T-cell (primary cell): ENCODE measurements at regions not wholly inside any gene's neighbourhood (a gene's known extent, or its start where the extent isn't known, plus 50 kb on each side); places are given as distances from the start of the nearest gene placed in this dataset.
A peak's percentile ranks its signal among the peaks of the same experiment; 100 is the strongest.

Experiments
- ATAC-seq, 4 experiments: fragments of 200-7000 bp in 3 of 4; fragments of 150-1000 bp in 1 of 4; cut with Tn5 transposase; replicated peaks in 1 of 4; 1 replicate in 3 of 4; 2 replicates in 1 of 4; pipeline ENCODE4 v1.10.0; 2021; ENCODE audit warnings: moderate library complexity in 3 of 4, mild to moderate bottlenecking in 2 of 4, moderate number of reproducible peaks in 1 of 4
- CTCF ChIA-PET, 2 donors: fragments of 300-600 bp; sonication (Branson Sonifier 250); formaldehyde crosslinking; loops; one replicate each; lab custom pipeline; 2022; ENCODE audit warnings: antibody characterized with exemption in 2 of 2; lab: Charles Lee
- POLR2A ChIA-PET, 2 donors: fragments of 300-600 bp; sonication (Branson Sonifier 250); formaldehyde crosslinking; loops; one replicate each; lab custom pipeline; 2022; ENCODE audit warnings: antibody characterized with exemption in 2 of 2; lab: Charles Lee
- DNase-seq, 35 experiments: peaks; one replicate each; pipeline versions ENCODE4 v3.0.0 to v3.0.0-alpha.2; 2013 to 2023
- H3K27ac ChIP-seq: one replicate; pipeline ENCODE4 v1.5.1; 2013; ENCODE audit warnings: low read length
- H3K27me3 ChIP-seq, 2 experiments: replicated peaks in 1 of 2; 1 replicate in 1 of 2; 2 replicates in 1 of 2; pipeline versions ENCODE4 v1.6.1 to v1.7.0; 2013; ENCODE audit warnings: low read length in 1 of 2, mixed read lengths in 1 of 2; ENCODE audit not compliant: control insufficient read depth in 2 of 2, insufficient read depth in 2 of 2; ENCODE audit errors: extremely low read depth in 1 of 2
- H3K36me3 ChIP-seq, 2 donors: 1 replicate in 1 of 2; 2 replicates in 1 of 2; pipeline versions ENCODE4 v1.6.1 to v1.7.0; 2013; ENCODE audit warnings: low read length in 1 of 2; ENCODE audit not compliant: control insufficient read depth in 2 of 2, insufficient read depth in 1 of 2; ENCODE audit errors: extremely low read depth in 1 of 2
- H3K4me1 ChIP-seq, 2 experiments: 1 replicate in 1 of 2; 2 replicates in 1 of 2; pipeline versions ENCODE4 v1.6.1 to v1.7.0; 2013; ENCODE audit warnings: low read length in 2 of 2, mixed read lengths in 1 of 2; ENCODE audit not compliant: insufficient read depth in 2 of 2, control insufficient read depth in 1 of 2; ENCODE audit errors: extremely low read depth in 1 of 2
- H3K4me3 ChIP-seq, 2 donors: 1 replicate in 1 of 2; 2 replicates in 1 of 2; pipeline versions ENCODE4 v1.5.1 to v1.7.0; 2013; ENCODE audit warnings: mild to moderate bottlenecking in 2 of 2, low read length in 1 of 2, moderate library complexity in 1 of 2; ENCODE audit not compliant: control insufficient read depth in 1 of 2; ENCODE audit errors: extremely low read depth in 1 of 2
- H3K9me3 ChIP-seq: 2 replicates; pipeline ENCODE4 v1.7.0; 2013
- H3K27ac Mint-ChIP-seq, 2 donors: one replicate each; pipeline ENCODE4 v1.8.0; 2020 to 2021; ENCODE audit warnings: mild to moderate bottlenecking in 2 of 2, mixed read lengths in 2 of 2
- H3K27me3 Mint-ChIP-seq, 2 donors: one replicate each; pipeline ENCODE4 v1.8.0; 2021 to 2022; ENCODE audit warnings: mixed read lengths in 2 of 2
- H3K36me3 Mint-ChIP-seq: one replicate; pipeline ENCODE4 v1.8.0; 2021; ENCODE audit warnings: mixed read lengths
- H3K4me1 Mint-ChIP-seq, 3 donors: one replicate each; pipeline ENCODE4 v1.8.0; 2020 to 2022; ENCODE audit warnings: mixed read lengths in 3 of 3, mild to moderate bottlenecking in 1 of 3
- H3K4me3 Mint-ChIP-seq, 3 donors: one replicate each; pipeline ENCODE4 v1.8.0; 2020 to 2022; ENCODE audit warnings: mild to moderate bottlenecking in 3 of 3, mixed read lengths in 3 of 3, moderate library complexity in 3 of 3
- H3K9me3 Mint-ChIP-seq, 3 donors: one replicate each; pipeline ENCODE4 v1.8.0; 2020 to 2022; ENCODE audit warnings: mixed read lengths in 3 of 3
- WGBS: methylation state at CpG from one replicate; pipeline ENCODE4 v1.1.5; 2013; ENCODE audit warnings: missing lambda C conversion rate; ENCODE audit not compliant: insufficient coverage; 5-methylcytosine and 5-hydroxymethylcytosine counted together

GRCh38 chr7:17456541-17456940 is 158.1 kb downstream of the AHR start:
- CTCF ChIA-PET, result no interaction called here
- H3K4me3 ChIP-seq, result no peak overlapping the region

GRCh38 chr7:17460001-17460400 is 161.5 kb downstream of the AHR start:
- no peaks in the 10 kb centered on the region for H3K36me3 ChIP-seq
- H3K27me3 ChIP-seq, result no peaks in the 10 kb centered on the region
- peaks cover 5 to 17% (median 12%) of the 10 kb centered on the region in 3 donors for H3K9me3 Mint-ChIP-seq
- H3K4me1 ChIP-seq, result peaks cover 4 to 16% of the 10 kb centered on the region in 2 experiments
- no peaks in the 10 kb centered on the region for H3K9me3 ChIP-seq
- no peak for ATAC-seq
- no peak for DNase-seq
- no peak overlapping the region for H3K27ac Mint-ChIP-seq
- CTCF ChIA-PET, result no interaction called here
- H3K4me3 Mint-ChIP-seq, result no peak overlapping the region
- H3K36me3 Mint-ChIP-seq, result peaks cover 3% of the 10 kb centered on the region
- H3K4me3 ChIP-seq, result no peak overlapping the region
- H3K27ac ChIP-seq, result no peak overlapping the region
- peaks cover 10 to 14% (median 11%) of the 10 kb centered on the region in 3 donors for H3K4me1 Mint-ChIP-seq
- H3K27me3 Mint-ChIP-seq, result no peaks in the 10 kb centered on the region
- POLR2A ChIA-PET, result no interaction called here

More at GRCh38 chr7:17456541-17456940, 158.1 kb downstream of the AHR start:
- no peak overlapping the region for H3K27ac ChIP-seq
- Mint-ChIP-seq H3K36me3 (peaks cover 3% of the 10 kb centered on the region), H3K27ac (no peak overlapping the region), H3K9me3 (peaks cover 5 to 24% (median 12%) of the 10 kb centered on the region in 3 donors), H3K4me3 (no peak overlapping the region), H3K4me1 (no peaks in the 10 kb centered on the region), H3K27me3 (no peaks in the 10 kb centered on the region)
- H3K36me3 ChIP-seq, result no peaks in the 10 kb centered on the region
- POLR2A ChIA-PET, result no interaction called here
- no peak for DNase-seq
- 14% methylated on average over 1 of the region's 2 CpGs for WGBS
- no peaks in the 10 kb centered on the region for H3K4me1 ChIP-seq
- no peaks in the 10 kb centered on the region for H3K9me3 ChIP-seq
- H3K27me3 ChIP-seq, result no peaks in the 10 kb centered on the region
- ATAC-seq, result no peak

GRCh38 chr7:17460665-17461064 is 162.2 kb downstream of the AHR start:
- Mint-ChIP-seq H3K27ac (no peak overlapping the region), H3K27me3 (no peaks in the 10 kb centered on the region), H3K9me3 (peaks cover 5 to 17% (median 12%) of the 10 kb centered on the region in 3 donors), H3K36me3 (peaks cover 3% of the 10 kb centered on the region), H3K4me1 (peaks cover 10 to 14% (median 11%) of the 10 kb centered on the region in 3 donors), H3K4me3 (no peak overlapping the region)
- ATAC-seq, result no peak
- no peak for DNase-seq
- WGBS, result no CpG with 5 or more reads among the region's 4 CpGs
- H3K9me3 ChIP-seq, result no peaks in the 10 kb centered on the region
- ChIA-PET POLR2A (no interaction called here), CTCF (no interaction called here)
- no peaks in the 10 kb centered on the region for H3K27me3 ChIP-seq
- H3K4me1 ChIP-seq, result peaks cover 4 to 16% of the 10 kb centered on the region in 2 experiments
- H3K27ac ChIP-seq, result no peak overlapping the region
- H3K36me3 ChIP-seq, result no peaks in the 10 kb centered on the region
- no peak overlapping the region for H3K4me3 ChIP-seq

- H3K4me1 ChIP-seq, result peaks cover 4 to 29% of the 10 kb centered on the region in 2 experiments
- no peak for ATAC-seq
- Mint-ChIP-seq H3K36me3 (peaks cover 3% of the 10 kb centered on the region), H3K4me3 (no peak overlapping the region), H3K27ac (no peak overlapping the region), H3K4me1 (peaks cover 16 to 22% (median 21%) of the 10 kb centered on the region in 3 donors), H3K9me3 (peaks cover 5 to 17% (median 12%) of the 10 kb centered on the region in 3 donors), H3K27me3 (no peaks in the 10 kb centered on the region)
- H3K27me3 ChIP-seq, result no peaks in the 10 kb centered on the region
- no peak overlapping the region for H3K27ac ChIP-seq
- CTCF ChIA-PET, result no interaction called here
- H3K36me3 ChIP-seq, result no peaks in the 10 kb centered on the region
- DNase-seq, result no peak
- WGBS, result 84% methylated on average over 2 of the region's 3 CpGs
- H3K9me3 ChIP-seq, result no peaks in the 10 kb centered on the region
- H3K4me3 ChIP-seq, result no peak overlapping the region
- POLR2A ChIA-PET, result no interaction called here
These were observed 163.7 kb downstream of the AHR start for GRCh38 chr7:17462131-17462631.

- no peaks in the 10 kb centered on the region for H3K9me3 ChIP-seq
- peak in 1 of 35 experiments; percentile 2 for DNase-seq
- peak overlapping the region in 2 of 3 donors; percentile 49 to 61 for H3K4me3 Mint-ChIP-seq
- peaks cover 3% of the 10 kb centered on the region for H3K36me3 Mint-ChIP-seq
- no peak overlapping the region for H3K27ac ChIP-seq
- H3K9me3 Mint-ChIP-seq, result peaks cover under 1 to 5% (median 4%) of the 10 kb centered on the region in 3 donors
- peaks cover 4 to 29% of the 10 kb centered on the region in 2 experiments for H3K4me1 ChIP-seq
- 53% methylated on average over 2 of the region's 5 CpGs for WGBS
- peak overlapping the region in 1 of 2 donors; percentile 33 for H3K27ac Mint-ChIP-seq
- H3K27me3 ChIP-seq, result no peaks in the 10 kb centered on the region
- ATAC-seq, result peak; percentile 50 to 58 (median 54)
- ChIA-PET CTCF (no interaction called here), POLR2A (interaction anchor here (0.6 kb wide), 2 partner anchors 35 to 166 kb away, joined by 3 to 4 read pairs; no protein-coding TSS in a partner anchor)
- peaks cover 0 to 2% of the 10 kb centered on the region in 2 donors for H3K27me3 Mint-ChIP-seq
- peaks cover 16 to 22% (median 21%) of the 10 kb centered on the region in 3 donors for H3K4me1 Mint-ChIP-seq
- H3K36me3 ChIP-seq, result no peaks in the 10 kb centered on the region
- peak overlapping the region in 1 of 2 donors; percentile 29 for H3K4me3 ChIP-seq
These were observed 165.1 kb downstream of the AHR start for GRCh38 chr7:17463511-17464085.

DNA sequence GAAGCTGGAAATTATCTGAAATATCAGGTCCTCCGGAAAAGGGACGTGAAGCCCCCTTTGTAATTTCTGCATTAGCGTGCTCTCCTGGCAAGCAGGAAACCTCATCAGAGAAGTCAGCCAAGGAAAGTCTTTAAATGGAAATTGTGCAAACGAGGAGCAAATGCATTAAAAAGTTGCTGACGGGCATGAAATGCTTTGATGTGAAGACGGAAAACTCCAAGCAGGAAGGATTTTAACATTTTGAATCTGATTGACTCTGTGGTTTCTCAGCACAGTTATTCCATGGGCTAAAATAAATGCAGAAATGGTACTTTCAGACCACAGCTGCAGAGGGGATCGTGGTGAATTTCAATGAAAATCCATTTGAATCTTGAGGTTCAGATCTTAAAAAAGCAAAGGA is 167.8 kb downstream of the AHR start:
- Mint-ChIP-seq H3K4me3 (no peak overlapping the region), H3K36me3 (no peaks in the 10 kb centered on the region), H3K27me3 (peaks cover 0 to 2% of the 10 kb centered on the region in 2 donors), H3K4me1 (peaks cover 16 to 22% (median 21%) of the 10 kb centered on the region in 3 donors), H3K27ac (no peak overlapping the region), H3K9me3 (peaks cover 0 to 4% (median 0%) of the 10 kb centered on the region in 3 donors)
- POLR2A ChIA-PET, result no interaction called here
- DNase-seq, result no peak
- Histone ChIP-seq H3K27me3 (no peaks in the 10 kb centered on the region), H3K9me3 (no peaks in the 10 kb centered on the region), H3K4me1 (peaks cover 4 to 29% of the 10 kb centered on the region in 2 experiments), H3K27ac (no peak overlapping the region), H3K4me3 (no peak overlapping the region), H3K36me3 (no peaks in the 10 kb centered on the region)
- 30% methylated on average over 5 of the region's 7 CpGs for WGBS
- CTCF ChIA-PET, result no interaction called here
- no peak for ATAC-seq
